Upper lobe of left lung (tissue), 4 donors: ENCODE measurements at regions not wholly inside any gene's neighbourhood (a gene's known extent, or its start where the extent isn't known, plus 50 kb on each side); places are given as distances from the start of the nearest gene placed in this dataset.

ENCODE experiments used
- POLR2AphosphoS5 ChIP-seq, 2 donors: sonication (generic); formaldehyde crosslinking; IDR thresholded peaks; one replicate each; pipeline ENCODE4 v1.5.1; 2017; ENCODE audit warnings: antibody characterized with exemption in 2 of 2
- TF ChIP-seq, protein P1 (sequence below), 6 experiments: fragments of 450-650 bp in 4 of 6; fragments of 200-600 bp in 2 of 6; sonication (generic) in 2 of 6; IDR thresholded peaks; one replicate each; pipeline ENCODE4 v1.5.1; 2016 to 2019; ENCODE audit warnings: antibody characterized with exemption in 6 of 6

DNA sequence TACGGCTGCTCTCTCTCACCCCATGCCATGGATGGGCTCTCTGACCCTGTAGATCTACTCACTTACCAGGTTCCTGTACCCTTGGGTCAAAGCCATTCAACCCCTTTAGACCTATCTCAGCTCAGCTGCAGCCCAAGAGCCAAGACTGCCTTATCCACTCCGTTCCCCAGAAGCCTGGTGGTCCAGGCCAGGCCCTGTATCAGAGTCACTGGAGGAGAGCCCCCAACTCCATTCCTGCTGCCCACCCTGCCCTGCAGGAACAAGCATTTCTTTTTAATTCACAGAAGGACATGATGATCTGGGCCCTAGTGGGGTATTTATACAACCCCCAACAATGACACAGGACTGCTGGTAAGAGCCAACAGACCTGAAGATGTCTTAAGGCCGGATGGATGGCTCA lies 76.8 kb downstream of the AIPL1 start:
- TF ChIP-seq POLR2AphosphoS5 (IDR thresholded peaks at IDR 0.05), result no peak
- TF ChIP-seq, protein P1, sequence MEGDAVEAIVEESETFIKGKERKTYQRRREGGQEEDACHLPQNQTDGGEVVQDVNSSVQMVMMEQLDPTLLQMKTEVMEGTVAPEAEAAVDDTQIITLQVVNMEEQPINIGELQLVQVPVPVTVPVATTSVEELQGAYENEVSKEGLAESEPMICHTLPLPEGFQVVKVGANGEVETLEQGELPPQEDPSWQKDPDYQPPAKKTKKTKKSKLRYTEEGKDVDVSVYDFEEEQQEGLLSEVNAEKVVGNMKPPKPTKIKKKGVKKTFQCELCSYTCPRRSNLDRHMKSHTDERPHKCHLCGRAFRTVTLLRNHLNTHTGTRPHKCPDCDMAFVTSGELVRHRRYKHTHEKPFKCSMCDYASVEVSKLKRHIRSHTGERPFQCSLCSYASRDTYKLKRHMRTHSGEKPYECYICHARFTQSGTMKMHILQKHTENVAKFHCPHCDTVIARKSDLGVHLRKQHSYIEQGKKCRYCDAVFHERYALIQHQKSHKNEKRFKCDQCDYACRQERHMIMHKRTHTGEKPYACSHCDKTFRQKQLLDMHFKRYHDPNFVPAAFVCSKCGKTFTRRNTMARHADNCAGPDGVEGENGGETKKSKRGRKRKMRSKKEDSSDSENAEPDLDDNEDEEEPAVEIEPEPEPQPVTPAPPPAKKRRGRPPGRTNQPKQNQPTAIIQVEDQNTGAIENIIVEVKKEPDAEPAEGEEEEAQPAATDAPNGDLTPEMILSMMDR (IDR thresholded peaks at IDR 0.05), result no peak
